Head of caudate nucleus (tissue), 42 donors: ENCODE measurements at regions not wholly inside any gene's neighbourhood (a gene's known extent, or its start where the extent isn't known, plus 50 kb on each side); places are given as distances from the start of the nearest gene placed in this dataset.

Source experiments
- DNase-seq, 42 donors: peaks; one replicate each; pipeline versions ENCODE4 v3.0.0 to v3.0.0-alpha.2; 2020 to 2021; ENCODE audit warnings: mixed read lengths in 7 of 42
- intact Hi-C: fragments of 100-400 bp; cut with DNase I; formaldehyde crosslinking; loops from one replicate; pipeline ENCODE4 v1.15.0; 2022

GRCh38 chr6:19268117-19268516, 569.1 kb upstream of the ID4 start:
- intact Hi-C loops, result no loop called here
- DNase-seq, result no peak

- no peak for DNase-seq
- intact Hi-C loops, result no loop called here
These were observed 568.5 kb upstream of the ID4 start for GRCh38 chr6:19268718-19269117.

GRCh38 chr6:19269341-19269898, 567.8 kb upstream of the ID4 start:
- no peak for DNase-seq
- intact Hi-C loops, result no loop called here

GRCh38 chr6:19270616-19271015, 566.6 kb upstream of the ID4 start:
- intact Hi-C loops, result no loop called here
- DNase-seq, result no peak

- no peak for DNase-seq
- intact Hi-C loops, result no loop called here
These were observed 557.9 kb upstream of the ID4 start for GRCh38 chr6:19279273-19279684.

GRCh38 chr6:19287928-19288327, 549.2 kb upstream of the ID4 start:
- no peak for DNase-seq
- intact Hi-C loops, result no loop called here

GRCh38 chr6:19289457-19289856, 547.7 kb upstream of the ID4 start:
- DNase-seq, result no peak
- intact Hi-C loops, result no loop called here

GRCh38 chr6:19297880-19298279, 539.3 kb upstream of the ID4 start:
- no peak for DNase-seq
- intact Hi-C loops, result no loop called here

GRCh38 chr6:19298421-19298820, 538.7 kb upstream of the ID4 start:
- DNase-seq, result no peak
- intact Hi-C loops, result no loop called here

GRCh38 chr6:19299129-19299528, 538.0 kb upstream of the ID4 start:
- intact Hi-C loops, result no loop called here
- no peak for DNase-seq

GRCh38 chr6:19301980-19302379, 535.2 kb upstream of the ID4 start:
- intact Hi-C loops, result no loop called here
- DNase-seq, result no peak

GRCh38 chr6:19303383-19303782, 533.8 kb upstream of the ID4 start:
- DNase-seq, result peak in 11 of 42 donors; percentile 2 to 64 (median 20)
- intact Hi-C loops, result no loop called here

- intact Hi-C loops, result no loop called here
- DNase-seq, result no peak
These were observed 527.5 kb upstream of the ID4 start for GRCh38 chr6:19309661-19310060.

GRCh38 chr6:19311786-19312185, 525.4 kb upstream of the ID4 start:
- intact Hi-C loops, result no loop called here

GRCh38 chr6:19312241-19312978, 524.8 kb upstream of the ID4 start:
- no peak for DNase-seq
- intact Hi-C loops, result no loop called here

More at GRCh38 chr6:19311786-19312185, 525.4 kb upstream of the ID4 start:
- DNase-seq, result no peak

- no peak for DNase-seq
- intact Hi-C loops, result no loop called here
These were observed 519.7 kb upstream of the ID4 start for GRCh38 chr6:19317431-19317986.

- intact Hi-C loops, result no loop called here
- no peak for DNase-seq
These were observed 518.2 kb upstream of the ID4 start for GRCh38 chr6:19319005-19319404.

- no peak for DNase-seq
- intact Hi-C loops, result no loop called here
These were observed 517.0 kb upstream of the ID4 start for GRCh38 chr6:19320111-19320581.

GRCh38 chr6:19322691-19323485, 514.3 kb upstream of the ID4 start:
- DNase-seq, result no peak
- intact Hi-C loops, result no loop called here

- DNase-seq, result no peak
- intact Hi-C loops, result no loop called here
These were observed 512.8 kb upstream of the ID4 start for GRCh38 chr6:19324376-19324775.
